K562 (cell line): ENCODE measurements at regions not wholly inside any gene's neighbourhood (a gene's known extent, or its start where the extent isn't known, plus 50 kb on each side); places are given as distances from the start of the nearest gene placed in this dataset.

Source experiments
- ATF3 ChIP-seq, 2 experiments: fragments of 450-650 bp in 1 of 2; sonication (generic) in 1 of 2; formaldehyde crosslinking in 1 of 2; IDR thresholded peaks in 1 of 2; conservative IDR thresholded peaks in 1 of 2; 2 replicates each; pipeline versions ENCODE4 v1.6.1 to v1.8.1; 2016 to 2023; ENCODE audit warnings: mild to moderate bottlenecking in 2 of 2, moderate library complexity in 2 of 2, inconsistent platforms in 1 of 2, missing genetic modification reagents in 1 of 2
- CBX3 ChIP-seq, 2 experiments: IDR thresholded peaks; 1 replicate in 1 of 2; 2 replicates in 1 of 2; pipeline ENCODE4 v1.6.1; 2012; ENCODE audit warnings: inconsistent platforms in 2 of 2, low read length in 2 of 2, borderline replicate concordance in 1 of 2, control low read depth in 1 of 2
- CTBP1 ChIP-seq: fragments of 450-650 bp; IDR thresholded peaks from 2 replicates; pipeline ENCODE4 v1.6.1; 2016; ENCODE audit warnings: borderline replicate concordance
- CTCF ChIP-seq, 3 experiments: IDR thresholded peaks in 2 of 3; conservative IDR thresholded peaks in 1 of 3; 2 replicates each; pipeline ENCODE4 v1.5.1; 2011 to 2012; ENCODE audit warnings: low read length in 3 of 3, mild to moderate bottlenecking in 3 of 3, control low read depth in 2 of 3, improper control_type of control experiment in 1 of 3, inconsistent platforms in 1 of 3, low read depth in 1 of 3, mixed read lengths in 1 of 3, moderate library complexity in 1 of 3; ENCODE audit not compliant: insufficient read depth in 2 of 3
- GTF2B ChIP-seq: IDR thresholded peaks from 2 replicates; pipeline ENCODE4 v1.6.1; 2011; ENCODE audit not compliant: insufficient read length; ENCODE audit errors: extremely low read depth
- HSF4 ChIP-seq: fragments of 250-450 bp; sonication (Bioruptor Pico); IDR thresholded peaks from 2 replicates; pipeline ENCODE4 v2.1.2; 2022; ENCODE audit warnings: mild to moderate bottlenecking, moderate library complexity, borderline replicate concordance
- JUND ChIP-seq, 2 experiments: IDR thresholded peaks; 2 replicates in 1 of 2; 3 replicates in 1 of 2; pipeline ENCODE4 v1.6.1; 2011; ENCODE audit warnings: borderline replicate concordance in 2 of 2, low read depth in 2 of 2, low read length in 2 of 2, improper control_type of control experiment in 1 of 2, missing biosample characterization in 1 of 2, missing genetic modification characterization in 1 of 2, missing genetic modification reagents in 1 of 2
- POLR2A ChIP-seq: fragments of 450-650 bp; conservative IDR thresholded peaks from 2 replicates; pipeline ENCODE4 v1.6.1; 2016
- SRSF7 ChIP-seq: fragments of 200-400 bp; formaldehyde crosslinking; optimal IDR thresholded peaks from 2 replicates; pipeline ENCODE3; 2017; ENCODE audit warnings: mild to moderate bottlenecking, low read depth, low read length
- YY1 ChIP-seq, 3 experiments: IDR thresholded peaks; 2 replicates each; pipeline ENCODE4 v1.6.1; 2011; ENCODE audit warnings: low read length in 2 of 3, mild to moderate bottlenecking in 2 of 3, moderate library complexity in 2 of 3, borderline replicate concordance in 1 of 3, control low read depth in 1 of 3, low read depth in 1 of 3; ENCODE audit not compliant: insufficient read depth in 3 of 3, insufficient replicate concordance in 2 of 3, control insufficient read depth in 1 of 3, insufficient read length in 1 of 3; ENCODE audit errors: extremely low read depth in 1 of 3
- ZFP36 ChIP-seq: fragments of 150-350 bp; IDR thresholded peaks from 2 replicates; pipeline ENCODE4 v1.6.1; 2018; ENCODE audit warnings: low read length, low read depth; ENCODE audit not compliant: partially characterized antibody
- ZSCAN32 ChIP-seq: fragments of 450-650 bp; formaldehyde crosslinking; IDR thresholded peaks from 2 replicates; pipeline ENCODE4 v1.4.0; 2020; ENCODE audit warnings: mild to moderate bottlenecking, moderate library complexity

- TF ChIP-seq CTCF (IDR thresholded peaks at IDR 0.05 in 2 of 3, conservative IDR thresholded peaks at IDR 0.05 in 1 of 3; ENCODE audit: insufficient read depth in 2 of 3, low read depth in 1 of 3, low read length in 3 of 3) (no peak), CTBP1 (no peak), ZFP36 (no peak), GTF2B (no peak), POLR2A (no peak), ZSCAN32 (no peak), CBX3 (IDR thresholded peaks at IDR 0.05; ENCODE audit: borderline replicate concordance in 1 of 2, low read length in 2 of 2) (no peak), SRSF7 (no peak), JUND (IDR thresholded peaks at IDR 0.05; ENCODE audit: borderline replicate concordance, low read depth, low read length) (no peak), JUND (tag; IDR thresholded peaks at IDR 0.05; ENCODE audit: borderline replicate concordance, low read depth, low read length) (no peak), ATF3 (IDR thresholded peaks at IDR 0.05) (no peak), ATF3 (CRISPR knock-in tag; conservative IDR thresholded peaks at IDR 0.05) (no peak), YY1 (IDR thresholded peaks at IDR 0.05; ENCODE audit: borderline replicate concordance in 1 of 3, control insufficient read depth in 1 of 3, extremely low read depth in 1 of 3, insufficient read depth in 3 of 3, insufficient read length in 1 of 3, insufficient replicate concordance in 2 of 3, low read depth in 1 of 3, low read length in 2 of 3) (no peak), HSF4 (CRISPR knock-in tag) (no peak)
These were observed 81.5 kb upstream of the SLC7A1 start for GRCh38 chr13:29676941-29677452.
